Sigmoid colon (tissue), 6 donors: ENCODE measurements at regions not wholly inside any gene's neighbourhood (a gene's known extent, or its start where the extent isn't known, plus 50 kb on each side); places are given as distances from the start of the nearest gene placed in this dataset.
"Not testable (repeated sequence)": the region's sequence is repeated elsewhere in the genome, so short reads cannot be mapped to it uniquely, and the experiment has no call there.

Experiments
- DNase-seq: peaks from one replicate; pipeline ENCODE4 v3.0.0-alpha.2; 2019
- H3K27ac ChIP-seq, 4 donors: fragments of 200-600 bp; sonication (generic); one replicate each; pipeline ENCODE4 v1.5.1; 2016 to 2019; ENCODE audit warnings: mild to moderate bottlenecking in 1 of 4
- H3K27me3 ChIP-seq, 3 donors: fragments of 200-600 bp; sonication (generic); one replicate each; pipeline ENCODE4 v1.5.1; 2019; ENCODE audit warnings: mild to moderate bottlenecking in 1 of 3
- H3K36me3 ChIP-seq, 4 donors: fragments of 200-600 bp; sonication (generic); one replicate each; pipeline ENCODE4 v1.5.1; 2016 to 2019
- H3K4me1 ChIP-seq, 4 donors: fragments of 200-600 bp; sonication (generic); one replicate each; pipeline ENCODE4 v1.5.1; 2017 to 2019
- H3K4me3 ChIP-seq, 4 donors: fragments of 200-600 bp; sonication (generic); one replicate each; pipeline ENCODE4 v1.5.1; 2017 to 2019; ENCODE audit warnings: mild to moderate bottlenecking in 2 of 4, moderate library complexity in 1 of 4
- H3K9me3 ChIP-seq, 4 donors: fragments of 200-600 bp in 3 of 4; sonication (generic) in 3 of 4; one replicate each; pipeline versions ENCODE4 v1.5.1 to v1.6.1; 2013 to 2019
- CTCF ChIP-seq, 4 experiments: fragments of 450-650 bp in 3 of 4; fragments of 200-600 bp in 1 of 4; IDR thresholded peaks; one replicate each; pipeline ENCODE4 v1.5.1; 2016 to 2019; ENCODE audit warnings: antibody characterized with exemption in 4 of 4, mild to moderate bottlenecking in 3 of 4, moderate library complexity in 2 of 4
- EP300 ChIP-seq, 4 donors: sonication (generic); formaldehyde crosslinking; IDR thresholded peaks; one replicate each; pipeline ENCODE4 v1.6.1; 2017; ENCODE audit warnings: antibody characterized with exemption in 4 of 4
- POLR2A ChIP-seq, 2 donors: fragments of 450-650 bp; IDR thresholded peaks; one replicate each; pipeline ENCODE4 v1.6.1; 2016; ENCODE audit warnings: antibody characterized with exemption in 2 of 2, mild to moderate bottlenecking in 2 of 2, moderate library complexity in 2 of 2
- POLR2AphosphoS5 ChIP-seq, 4 donors: sonication (generic); formaldehyde crosslinking; IDR thresholded peaks; one replicate each; pipeline ENCODE4 v1.6.1; 2017; ENCODE audit warnings: antibody characterized with exemption in 4 of 4
- WGBS, 2 donors: extraction: QIAGEN DNeasy Blood & Tissue Kit; methylation state at CpG; one replicate each; pipeline ENCODE4 v1.1.7; 2013; 5-methylcytosine and 5-hydroxymethylcytosine counted together
- intact Hi-C: fragments of 100-400 bp; cut with DNase I; formaldehyde crosslinking; loops from one replicate; pipeline ENCODE4 v1.15.1; 2023
- donor health status: healthy with polysubstance abuse.
- donor health status: healthy.

DNA sequence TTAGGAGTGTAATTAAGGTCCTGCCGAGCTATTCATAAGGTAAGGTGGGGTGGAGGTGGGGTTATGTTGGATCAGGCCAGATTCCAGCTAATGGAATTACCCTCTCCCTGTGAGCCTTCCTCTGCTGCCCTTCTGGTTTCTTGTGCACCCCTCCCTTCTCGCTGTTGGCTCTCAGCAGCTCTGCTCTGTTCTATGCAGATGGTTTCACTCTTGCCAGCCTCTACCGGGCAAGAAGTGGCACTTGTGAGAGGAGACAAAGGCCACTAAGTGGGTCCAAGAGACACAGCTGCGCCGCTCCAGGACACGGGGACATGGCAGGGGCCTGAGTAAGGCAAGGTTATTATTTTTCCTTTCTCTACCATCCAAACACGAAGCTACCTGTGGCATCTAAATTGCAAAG lies 334.4 kb downstream of the EMP1 start:
- peaks cover 0 to 6% (median 2%) of the 10 kb centered on the region in 4 donors for H3K4me1 ChIP-seq
- no peak overlapping the region for H3K4me3 ChIP-seq
- no peak for TF ChIP-seq POLR2AphosphoS5 (IDR thresholded peaks at IDR 0.05)
- 47 to 76% methylated on average over 7 of the region's 7 CpGs for WGBS, 2 donors
- no peaks in the 10 kb centered on the region for H3K36me3 ChIP-seq
- no peaks in the 10 kb centered on the region for H3K9me3 ChIP-seq
- DNase-seq = no peak
- H3K27ac ChIP-seq = no peak overlapping the region
- intact Hi-C loops = loop anchor here (5.0 kb wide), 1 partner anchor 254 kb away; no protein-coding TSS in a partner anchor
- H3K27me3 ChIP-seq = no peaks in the 10 kb centered on the region

DNA sequence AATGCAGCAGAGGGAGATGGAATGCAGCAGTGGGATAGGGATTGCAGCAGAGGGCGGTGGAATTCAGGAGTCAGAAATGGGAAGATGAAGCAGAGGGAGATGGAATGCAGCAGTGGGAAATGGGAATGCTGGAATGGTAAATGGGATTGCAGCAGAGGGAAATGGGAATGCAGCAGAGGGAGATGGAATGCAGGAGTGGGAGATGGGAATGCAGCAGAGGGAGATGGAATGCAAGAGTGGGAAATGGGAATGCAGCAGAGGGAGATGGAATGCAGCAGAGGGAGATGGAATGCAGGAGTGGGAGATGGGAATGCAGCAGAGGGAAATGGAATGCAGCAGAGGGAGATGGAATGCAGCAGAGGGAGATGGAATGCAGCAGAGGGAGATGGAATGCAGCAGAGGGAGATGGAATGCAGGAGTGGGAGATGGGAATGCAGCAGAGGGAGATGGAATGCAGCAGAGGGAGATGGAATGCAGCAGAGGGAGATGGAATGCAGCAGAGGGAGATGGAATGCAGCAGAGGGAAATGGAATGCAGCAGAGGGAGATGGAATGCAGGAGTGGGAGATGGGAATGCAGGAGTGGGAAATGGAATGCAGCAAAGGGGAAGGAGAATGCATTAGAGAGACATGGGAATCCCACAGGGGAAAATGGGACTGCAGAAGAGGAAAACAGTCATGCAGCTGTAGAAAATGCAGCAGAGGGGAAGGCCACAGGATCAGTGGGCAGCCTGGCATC lies 329.8 kb downstream of the EMP1 start:
- intact Hi-C loops, H3K4me1 ChIP-seq, DNase-seq, H3K27me3 ChIP-seq, H3K4me3 ChIP-seq, H3K27ac ChIP-seq, H3K36me3 ChIP-seq, H3K9me3 ChIP-seq: not testable (repeated sequence)
- WGBS, 2 donors = 90 to 91% methylated on average over 1 of the region's 1 CpG

DNA sequence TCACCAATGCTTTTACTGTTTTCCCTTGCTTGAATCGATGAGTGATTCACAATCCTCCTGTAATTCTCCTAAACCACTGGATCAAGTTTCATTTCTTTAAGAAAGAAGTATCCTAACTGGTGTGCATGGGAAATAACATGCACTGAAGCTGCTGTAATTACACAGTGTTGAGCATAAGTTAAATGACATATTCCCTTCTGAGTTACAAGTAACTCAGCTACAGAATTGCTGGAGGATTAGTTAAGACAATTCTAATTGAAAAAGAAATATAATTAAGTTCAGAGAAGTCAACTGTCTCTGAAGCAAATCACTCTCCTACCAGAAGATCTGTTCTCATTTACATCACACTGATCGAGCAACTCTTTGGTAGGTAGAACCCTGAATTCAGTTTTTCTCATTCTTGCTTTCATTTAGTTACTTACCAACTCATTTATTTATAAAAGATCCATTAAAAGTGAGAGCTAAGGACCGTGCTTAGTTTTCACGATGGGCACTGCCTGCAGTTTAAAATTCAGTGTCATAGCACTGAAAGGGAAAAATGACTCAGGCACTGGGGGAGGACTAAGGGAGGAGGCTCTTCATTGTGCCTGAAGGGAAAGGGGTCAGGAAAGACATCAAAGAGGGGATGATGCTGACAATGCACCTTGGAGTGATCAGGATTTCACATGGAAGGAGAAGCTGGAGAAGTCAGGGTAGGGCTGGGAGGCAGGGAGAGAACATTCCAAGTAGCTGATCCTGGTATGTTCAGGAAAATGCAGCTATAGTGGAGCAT lies 327.2 kb downstream of the EMP1 start:
- intact Hi-C loops = no loop called here
- H3K36me3 ChIP-seq = no peaks in the 10 kb centered on the region
- no peak for DNase-seq
- H3K9me3 ChIP-seq = no peaks in the 10 kb centered on the region
- no peaks in the 10 kb centered on the region for H3K27me3 ChIP-seq
- no peak overlapping the region for H3K4me3 ChIP-seq
- 81 to 87% methylated on average over 4 of the region's 4 CpGs for WGBS, 2 donors
- TF ChIP-seq POLR2AphosphoS5 (IDR thresholded peaks at IDR 0.05) = no peak
- TF ChIP-seq CTCF (IDR thresholded peaks at IDR 0.05) = no peak
- TF ChIP-seq POLR2A (IDR thresholded peaks at IDR 0.05) = no peak
- no peak for TF ChIP-seq EP300 (IDR thresholded peaks at IDR 0.05)
- H3K27ac ChIP-seq = no peak overlapping the region
- no peaks in the 10 kb centered on the region for H3K4me1 ChIP-seq

GRCh38 chr12:13518034-13518433 lies 321.5 kb downstream of the EMP1 start:
- H3K4me3 ChIP-seq, H3K9me3 ChIP-seq, H3K27ac ChIP-seq, DNase-seq, H3K4me1 ChIP-seq, intact Hi-C loops, H3K27me3 ChIP-seq, H3K36me3 ChIP-seq: not testable (repeated sequence)
- WGBS, 2 donors = 91 to 94% methylated on average over 4 of the region's 4 CpGs

- intact Hi-C loops = no loop called here
- TF ChIP-seq POLR2A (IDR thresholded peaks at IDR 0.05) (no peak), EP300 (IDR thresholded peaks at IDR 0.05) (no peak), POLR2AphosphoS5 (IDR thresholded peaks at IDR 0.05) (no peak), CTCF (IDR thresholded peaks at IDR 0.05) (no peak)
- Histone ChIP-seq H3K27me3 (no peaks in the 10 kb centered on the region), H3K4me3 (no peak overlapping the region), H3K27ac (no peak overlapping the region), H3K36me3 (no peaks in the 10 kb centered on the region), H3K4me1 (no peaks in the 10 kb centered on the region), H3K9me3 (peaks cover 0 to 3% (median 0%) of the 10 kb centered on the region in 4 donors)
- no peak for DNase-seq
These were observed 313.2 kb downstream of the EMP1 start for GRCh38 chr12:13509740-13510139.

GRCh38 chr12:13505636-13506035 lies 309.1 kb downstream of the EMP1 start:
- H3K9me3 ChIP-seq = no peaks in the 10 kb centered on the region
- H3K4me3 ChIP-seq = no peak overlapping the region
- no peaks in the 10 kb centered on the region for H3K27me3 ChIP-seq
- H3K36me3 ChIP-seq = no peaks in the 10 kb centered on the region
- no peak for DNase-seq
- no peaks in the 10 kb centered on the region for H3K4me1 ChIP-seq
- intact Hi-C loops = no loop called here
- WGBS, 2 donors = 82 to 94% methylated on average over 7 of the region's 7 CpGs
- TF ChIP-seq POLR2AphosphoS5 (IDR thresholded peaks at IDR 0.05) (no peak), CTCF (IDR thresholded peaks at IDR 0.05) (no peak), POLR2A (IDR thresholded peaks at IDR 0.05) (no peak), EP300 (IDR thresholded peaks at IDR 0.05) (no peak)
- H3K27ac ChIP-seq = no peak overlapping the region
